ENCODE measurements at regions not wholly inside any gene's neighbourhood (a gene's known extent, or its start where the extent isn't known, plus 50 kb on each side); places are given as distances from the start of the nearest gene placed in this dataset.

DNA sequence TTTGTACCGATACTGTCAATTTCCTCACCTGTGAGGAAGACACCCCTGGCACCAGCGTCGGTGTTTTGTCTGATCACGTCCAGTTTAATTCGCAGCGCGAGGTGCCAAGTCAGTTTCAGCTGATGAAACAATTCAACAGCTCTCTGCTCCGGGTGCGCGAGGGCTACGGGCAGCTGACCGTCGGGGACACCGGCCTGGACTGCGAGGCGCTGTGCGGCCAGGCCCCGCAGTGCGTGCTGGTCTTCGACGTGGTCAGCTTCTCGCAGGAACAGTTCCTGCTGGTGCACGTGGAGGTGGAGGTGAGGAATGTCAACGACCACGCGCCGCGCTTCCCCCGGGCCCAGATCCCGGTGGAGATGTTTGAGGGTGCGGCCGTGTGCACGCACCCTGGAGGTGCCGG, 171.5 kb downstream of the OLFM4 start:
- Histone ChIP-seq H3K27ac (no peak overlapping the region), H3K4me3 (no peak overlapping the region)

DNA sequence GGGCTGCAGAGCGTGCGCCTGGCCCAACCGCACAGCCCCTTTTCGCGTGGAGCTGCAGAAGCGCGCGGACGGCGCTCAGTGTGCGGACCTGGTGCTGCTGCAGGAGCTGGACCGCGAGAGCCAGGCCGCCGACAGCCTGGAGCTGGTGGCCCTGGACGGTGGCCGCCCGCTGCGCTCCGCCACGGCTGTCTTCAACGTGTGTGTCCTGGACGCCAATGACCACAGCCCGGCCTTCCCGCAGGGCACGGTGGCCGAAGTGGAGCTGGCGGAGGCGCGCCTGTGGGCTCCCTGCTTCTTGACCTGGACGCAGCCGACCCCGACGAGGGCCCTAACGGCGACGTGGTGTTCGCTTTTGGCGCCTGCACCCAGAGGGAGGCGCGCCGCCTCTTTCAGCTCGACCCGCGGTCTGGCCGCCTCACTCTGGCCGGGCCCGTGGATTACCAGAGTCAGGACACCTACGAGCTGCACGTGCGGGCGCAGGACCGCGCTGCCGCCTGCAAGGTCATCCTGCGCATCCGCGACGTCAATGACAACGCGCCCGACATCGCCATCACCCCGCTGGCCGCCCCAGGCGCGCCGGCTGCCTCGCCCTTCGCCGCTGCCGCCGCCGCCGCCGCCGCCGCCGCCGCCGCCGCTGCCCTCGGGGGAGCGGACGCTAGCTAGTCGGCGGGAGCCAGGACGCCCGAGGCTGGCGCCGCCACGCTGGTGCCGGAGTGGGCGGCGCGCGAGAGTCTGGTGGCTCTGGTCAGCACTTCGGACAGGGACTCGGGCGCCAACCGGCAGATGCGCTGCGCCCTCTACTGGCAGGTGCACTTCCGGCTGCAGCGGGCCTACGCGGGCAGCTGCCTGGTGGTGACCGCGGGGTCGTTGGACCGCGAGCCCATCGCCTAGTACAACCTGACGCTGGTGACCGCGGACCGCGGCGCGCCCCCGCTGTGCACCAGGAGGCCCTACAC, 172.2 kb downstream of the OLFM4 start:
- H3K4me3 ChIP-seq, result no peak overlapping the region

DNA sequence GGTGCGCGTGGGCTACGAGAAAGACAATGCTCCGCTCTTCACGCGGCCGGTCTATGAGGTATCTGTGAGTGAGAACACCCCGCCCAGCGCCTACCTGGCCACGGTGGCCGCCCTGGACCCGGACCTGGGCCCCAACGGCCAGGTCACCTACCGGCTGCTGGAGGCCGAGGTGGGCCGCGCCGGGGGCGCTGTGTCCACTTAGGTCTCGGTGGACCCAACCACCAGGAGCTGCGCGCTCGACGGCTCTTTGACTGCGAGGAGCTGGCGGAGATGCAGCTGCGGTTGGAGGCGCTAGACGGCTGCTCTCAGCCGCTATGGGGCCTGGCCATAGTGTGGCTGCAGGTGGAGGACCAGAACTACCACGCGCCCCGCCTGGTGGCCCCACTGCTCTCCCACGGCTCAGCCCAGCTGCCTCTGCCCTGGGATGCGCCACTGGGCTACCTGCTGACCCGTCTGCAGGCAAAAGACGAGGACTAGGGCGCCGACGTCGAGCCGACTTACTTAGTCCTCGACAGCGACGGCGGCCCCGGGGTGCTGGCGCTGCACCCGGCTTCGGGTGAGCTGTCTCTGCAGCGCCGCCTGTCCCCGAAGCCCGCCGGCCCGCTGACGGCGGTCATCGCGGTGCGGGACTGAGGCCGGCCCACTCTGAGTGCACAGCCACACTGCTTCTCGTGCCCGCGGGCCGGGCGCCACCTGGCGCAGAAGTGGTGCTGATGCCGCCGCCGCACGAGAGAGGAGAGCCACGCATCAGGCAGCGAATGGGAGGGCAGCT, 173.0 kb downstream of the OLFM4 start:
- no peak overlapping the region for H3K27ac ChIP-seq
- no peak overlapping the region for H3K4me3 ChIP-seq

More for the DNA sequence above, 172.2 kb downstream of the OLFM4 start:
- H3K27ac ChIP-seq, result no peak overlapping the region

DNA sequence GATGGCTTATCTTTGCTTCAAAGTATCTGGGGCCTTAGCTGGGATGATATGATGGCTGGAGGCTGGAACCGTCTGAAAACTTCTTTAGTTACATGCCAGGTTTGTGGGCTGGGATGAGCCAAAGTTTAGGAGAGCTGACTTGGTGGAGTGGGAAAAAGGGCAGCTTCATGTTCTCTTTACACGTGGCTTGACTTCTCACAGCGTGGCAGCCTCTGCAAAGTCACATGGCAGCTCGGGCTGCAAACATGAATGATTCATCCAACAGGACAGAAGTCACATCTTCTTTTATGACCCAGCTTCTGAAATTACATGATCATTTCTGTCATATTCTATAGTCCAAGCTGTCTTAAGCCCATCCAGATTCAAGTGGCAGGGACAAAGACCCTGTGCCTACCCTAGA, 176.0 kb downstream of the OLFM4 start:
- no peak overlapping the region for H3K4me3 ChIP-seq
- no peak overlapping the region for H3K27ac ChIP-seq

DNA sequence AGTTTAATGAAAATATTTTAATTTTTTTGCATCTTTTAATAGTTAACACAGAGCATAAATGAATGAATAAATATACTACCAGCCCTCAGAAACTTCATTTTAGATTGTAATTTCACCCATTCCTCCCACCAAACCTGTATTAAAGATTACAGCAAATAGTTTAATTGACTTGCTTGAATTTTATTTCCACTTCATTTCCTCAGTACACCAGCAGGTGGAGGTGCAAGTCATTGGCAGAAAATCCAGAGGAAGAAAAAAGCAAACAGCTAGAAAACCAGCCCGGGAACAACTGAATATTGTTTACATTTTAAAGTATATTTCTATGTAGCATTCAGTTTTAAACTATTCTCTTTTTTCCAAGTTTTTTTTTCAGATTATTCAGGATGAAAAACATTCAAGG, 177.8 kb downstream of the OLFM4 start:
- Histone ChIP-seq H3K27ac (no peak overlapping the region), H3K4me3 (no peak overlapping the region)

DNA sequence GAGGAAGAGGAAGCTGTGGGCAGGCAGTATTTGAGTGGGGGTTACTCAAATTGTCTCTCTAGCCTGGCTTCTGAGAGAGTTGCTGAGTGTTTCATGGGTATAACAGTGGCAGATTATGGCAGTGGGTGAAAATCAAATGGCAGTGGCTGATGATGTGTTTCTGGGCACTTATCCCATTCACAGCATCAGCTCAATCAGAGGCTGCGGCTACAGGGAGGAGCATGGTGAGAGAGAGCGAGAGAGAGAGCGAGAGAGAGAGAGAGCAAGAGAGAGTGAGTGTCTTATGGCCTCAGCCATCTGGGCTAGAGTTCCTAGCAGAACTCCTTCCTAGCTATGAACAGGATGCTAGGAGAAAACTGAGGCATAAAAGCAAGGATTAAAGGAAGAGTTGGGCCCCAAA, 178.9 kb downstream of the OLFM4 start:
- Histone ChIP-seq H3K27ac (no peak overlapping the region), H3K4me3 (no peak overlapping the region)

DNA sequence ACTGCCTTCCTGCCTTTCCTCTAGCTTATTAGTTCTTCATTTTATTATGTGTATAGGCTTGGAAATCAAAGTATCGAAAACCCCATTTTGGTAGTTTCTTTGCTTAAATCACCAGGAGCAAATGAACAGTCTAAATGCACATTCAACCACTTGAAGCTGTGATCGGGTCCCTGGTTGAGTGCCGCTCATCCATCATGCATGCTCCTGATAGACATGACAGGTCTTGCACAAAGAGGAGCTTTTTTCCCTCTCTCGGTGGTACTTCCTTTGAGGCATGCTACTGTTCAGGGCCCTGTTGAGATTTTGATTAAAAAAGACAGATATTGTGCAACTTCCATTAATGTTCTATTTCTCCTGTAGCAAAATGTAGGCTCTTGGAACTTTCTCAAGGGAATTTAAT, 185.8 kb downstream of the OLFM4 start:
- Histone ChIP-seq H3K4me3 (no peak overlapping the region), H3K27ac (no peak overlapping the region)

DNA sequence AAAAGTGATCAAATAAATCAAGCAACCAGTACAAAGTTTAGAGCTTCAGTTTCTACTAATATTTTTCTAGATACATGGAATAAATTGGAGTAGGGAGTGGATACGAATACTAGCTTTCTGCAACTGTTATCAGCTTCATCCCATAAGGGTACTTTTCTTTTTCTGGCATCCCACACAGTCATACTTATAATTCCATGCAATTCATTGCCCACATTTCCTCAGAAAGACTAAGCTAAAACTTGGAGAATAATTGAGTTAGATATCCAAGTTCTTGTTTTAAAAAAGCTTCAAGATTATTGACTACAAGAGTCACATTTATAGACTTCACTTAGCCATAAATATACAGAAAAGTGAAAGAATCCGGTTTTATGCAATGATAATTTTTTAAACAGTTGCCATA, 186.9 kb downstream of the OLFM4 start:
- Histone ChIP-seq H3K27ac (no peak overlapping the region), H3K4me3 (no peak overlapping the region)

DNA sequence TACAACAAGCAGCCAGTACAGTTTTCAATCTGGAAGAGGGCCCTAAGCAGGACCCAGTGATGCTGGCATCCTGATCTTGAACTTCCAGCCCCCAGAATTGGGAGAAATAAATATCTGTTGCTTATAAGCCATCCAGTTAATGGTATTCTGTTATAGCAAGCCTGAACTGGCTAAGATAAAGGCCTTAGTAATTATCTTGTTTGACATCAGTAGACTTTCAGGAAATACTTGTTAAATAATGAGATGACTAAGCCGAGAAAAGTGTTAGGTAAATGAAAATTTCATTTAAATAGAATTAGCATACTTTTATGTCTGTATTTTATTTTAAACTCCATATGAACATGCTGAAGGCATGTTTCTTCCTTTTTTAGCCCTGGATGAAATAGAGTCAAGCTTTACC, 188.2 kb downstream of the OLFM4 start:
- Histone ChIP-seq H3K4me3 (no peak overlapping the region), H3K27ac (no peak overlapping the region)

DNA sequence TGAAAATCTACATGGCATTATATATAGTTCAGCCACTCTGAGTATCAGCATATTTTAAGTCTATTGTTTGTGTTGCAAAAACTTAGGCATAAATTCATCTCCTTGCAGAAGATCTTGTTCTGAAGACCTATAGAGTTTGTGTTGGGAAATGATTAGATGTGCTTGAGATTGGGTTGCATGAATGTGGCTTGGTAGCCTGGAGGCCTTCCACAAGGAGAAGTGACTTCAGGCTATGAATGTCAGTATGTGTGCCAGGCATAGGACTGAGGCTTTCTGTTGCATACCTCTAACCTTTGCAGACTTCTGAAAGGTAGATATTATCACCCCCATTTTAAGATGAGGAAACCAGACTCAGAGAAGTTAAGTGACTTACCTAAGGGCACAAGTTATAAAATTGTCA, 188.6 kb downstream of the OLFM4 start:
- Histone ChIP-seq H3K27ac (no peak overlapping the region), H3K4me3 (no peak overlapping the region)

DNA sequence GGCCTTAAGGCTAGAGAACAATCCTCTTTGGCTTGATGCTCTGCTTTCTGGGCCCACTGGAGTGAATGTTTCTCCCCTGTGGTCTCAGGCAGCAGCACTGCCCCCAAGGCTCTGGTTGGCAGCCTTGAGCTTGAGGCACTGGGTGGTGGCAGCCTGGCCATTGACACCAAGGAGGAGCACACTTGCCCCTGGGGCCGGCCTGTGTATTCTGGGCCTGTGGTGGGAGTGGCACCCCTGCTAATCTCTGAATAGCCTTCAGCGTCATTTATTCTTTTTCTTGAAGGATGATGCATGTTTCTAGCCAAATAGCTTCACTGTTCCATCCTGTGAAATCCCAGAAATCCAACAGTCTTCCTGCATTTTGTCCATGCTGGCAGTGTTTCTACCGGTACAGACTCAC, 191.4 kb downstream of the OLFM4 start:
- Histone ChIP-seq H3K27ac (no peak overlapping the region), H3K4me3 (no peak overlapping the region)

DNA sequence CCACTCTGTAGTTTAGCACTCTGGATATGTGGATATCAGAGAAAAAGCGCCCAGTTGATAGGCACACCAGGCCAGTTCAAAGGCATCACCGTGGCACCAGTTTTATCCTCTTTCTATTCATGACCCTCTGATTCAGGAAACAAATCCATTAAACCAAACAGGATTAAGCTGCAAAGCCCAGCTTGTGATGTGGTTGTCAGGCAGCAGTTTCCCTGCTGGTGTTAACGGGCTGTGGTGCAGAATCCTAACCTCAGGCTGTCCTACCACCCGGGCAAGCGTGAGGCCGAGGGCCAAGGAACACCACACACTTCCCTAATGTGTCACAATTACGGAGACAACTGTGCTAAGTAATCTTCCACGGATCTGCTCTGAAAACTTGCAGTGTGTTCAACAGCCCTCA, 209.1 kb downstream of the OLFM4 start:
- Histone ChIP-seq H3K27ac (no peak overlapping the region), H3K4me3 (no peak overlapping the region)

DNA sequence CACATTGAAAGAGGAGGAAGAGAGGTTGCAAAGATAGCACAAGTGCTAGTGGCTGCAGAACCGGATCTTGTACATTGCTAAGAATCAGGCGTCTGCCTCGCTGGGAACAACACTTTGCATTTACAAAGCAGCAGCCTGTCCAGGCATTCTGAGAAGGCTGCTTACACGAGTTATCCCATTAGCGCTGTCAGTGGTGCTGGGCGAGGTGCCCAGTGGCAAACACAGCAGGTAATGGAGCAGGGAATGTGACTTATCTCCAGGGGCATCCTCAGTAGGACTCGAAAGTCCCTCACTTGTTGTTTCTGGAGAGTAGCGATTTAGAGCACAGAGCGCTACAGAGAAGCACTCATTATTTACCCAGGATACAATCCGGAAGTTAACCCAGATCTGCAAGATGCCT, 209.6 kb downstream of the OLFM4 start:
- no peak overlapping the region for H3K4me3 ChIP-seq
- no peak overlapping the region for H3K27ac ChIP-seq

DNA sequence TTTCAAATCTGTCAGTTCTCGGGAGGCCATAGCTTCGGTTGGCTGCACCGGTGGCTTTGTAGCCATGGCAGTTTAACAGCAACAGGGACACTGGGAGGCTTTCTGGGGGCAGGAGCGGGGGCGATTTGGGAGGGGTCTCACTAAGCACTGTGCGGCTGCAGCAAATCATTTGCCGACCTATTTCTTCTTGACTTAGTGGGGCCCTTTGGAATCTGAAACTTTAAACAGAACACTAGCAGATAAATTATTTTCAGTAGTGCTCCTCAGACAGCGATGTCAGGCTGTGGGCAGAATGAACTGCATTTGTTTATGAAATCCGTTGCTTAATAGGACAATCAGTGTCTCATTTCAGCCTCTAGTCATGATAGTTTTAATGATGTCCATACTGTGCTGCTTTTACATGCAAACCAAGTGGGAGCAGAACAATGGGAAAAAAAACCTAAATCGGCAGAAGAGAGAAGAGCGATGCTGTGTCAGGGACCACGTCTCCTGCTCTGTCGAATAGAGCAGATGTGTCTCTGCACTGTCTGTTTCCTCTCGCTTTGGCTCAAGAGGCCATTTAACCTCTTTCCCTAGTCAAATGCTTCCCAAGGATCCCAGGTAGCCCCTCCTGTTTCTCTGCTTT, 211.9 kb downstream of the OLFM4 start:
- H3K4me3 ChIP-seq, result no peak overlapping the region
- H3K27ac ChIP-seq, result no peak overlapping the region

DNA sequence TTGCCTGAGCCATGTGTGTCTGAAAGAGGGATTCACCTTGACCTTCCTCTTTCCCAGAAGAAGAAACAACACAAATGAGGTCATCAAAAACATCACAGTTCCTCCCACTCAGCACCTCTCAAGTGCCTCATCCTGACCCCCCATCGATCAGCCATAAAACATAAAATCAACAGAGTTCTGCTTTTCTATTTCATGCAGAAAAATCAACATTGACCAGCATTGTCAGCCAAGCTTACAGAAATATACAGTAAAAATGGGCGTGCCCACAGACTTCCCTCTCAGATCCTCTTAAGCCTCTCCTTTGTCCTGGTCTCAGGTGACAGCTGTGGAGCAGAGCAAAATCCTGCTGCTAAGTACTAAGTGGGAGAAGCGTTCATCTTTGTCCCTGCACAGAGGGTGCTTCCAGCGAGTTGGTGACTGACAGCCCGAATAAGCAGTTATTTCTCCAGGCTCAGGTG, 213.3 kb downstream of the OLFM4 start:
- H3K27ac ChIP-seq, result no peak overlapping the region
- H3K4me3 ChIP-seq, result no peak overlapping the region

DNA sequence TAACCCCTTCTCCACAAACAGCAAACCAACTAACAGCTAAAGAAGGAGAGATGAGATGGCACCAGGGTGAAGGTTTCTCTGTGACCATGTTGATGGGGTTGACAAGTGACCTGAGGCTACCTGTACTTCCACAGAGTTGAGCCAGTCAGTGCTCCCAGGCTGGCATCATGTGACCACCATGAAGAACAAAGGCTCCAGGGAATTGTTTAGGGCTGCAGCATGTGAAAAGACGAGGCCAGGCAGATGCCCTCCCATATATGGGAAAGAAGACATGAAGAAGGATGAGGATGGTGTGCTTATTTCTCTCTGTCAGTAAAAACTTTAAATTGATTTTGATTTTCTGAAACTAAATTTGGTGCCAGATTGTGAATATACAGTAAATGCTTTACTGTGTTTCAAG, 220.6 kb downstream of the OLFM4 start:
- Histone ChIP-seq H3K27ac (no peak overlapping the region), H3K4me3 (no peak overlapping the region)

DNA sequence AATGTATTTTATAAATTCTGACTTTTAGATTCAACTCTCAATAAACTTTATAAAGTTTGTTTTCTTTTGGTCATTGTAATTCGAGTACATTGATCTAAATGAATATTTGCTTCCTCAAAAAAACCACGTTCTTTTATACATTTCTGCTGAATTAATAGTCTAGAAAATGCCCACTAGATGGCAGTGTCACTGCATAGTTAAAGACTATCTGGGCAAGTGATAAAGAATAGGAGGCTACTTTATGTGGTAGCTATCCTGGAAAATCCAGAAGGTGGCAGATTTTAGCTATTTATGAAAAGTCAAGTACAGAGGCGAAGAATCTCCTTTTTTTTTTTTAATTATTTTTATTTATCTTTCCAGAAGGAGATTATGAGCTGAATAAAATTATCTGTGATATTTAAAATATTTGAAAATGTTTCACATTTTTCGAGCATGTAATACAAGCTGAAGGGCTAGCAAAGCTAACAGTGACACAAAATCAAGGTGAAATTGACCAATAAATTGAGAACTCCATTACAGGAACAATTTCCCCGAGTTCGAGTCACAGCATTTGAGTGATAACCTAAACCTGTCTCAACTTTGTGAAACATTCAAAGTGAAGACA, 221.8 kb downstream of the OLFM4 start:
- H3K4me3 ChIP-seq, result no peak overlapping the region
- no peak overlapping the region for H3K27ac ChIP-seq

DNA sequence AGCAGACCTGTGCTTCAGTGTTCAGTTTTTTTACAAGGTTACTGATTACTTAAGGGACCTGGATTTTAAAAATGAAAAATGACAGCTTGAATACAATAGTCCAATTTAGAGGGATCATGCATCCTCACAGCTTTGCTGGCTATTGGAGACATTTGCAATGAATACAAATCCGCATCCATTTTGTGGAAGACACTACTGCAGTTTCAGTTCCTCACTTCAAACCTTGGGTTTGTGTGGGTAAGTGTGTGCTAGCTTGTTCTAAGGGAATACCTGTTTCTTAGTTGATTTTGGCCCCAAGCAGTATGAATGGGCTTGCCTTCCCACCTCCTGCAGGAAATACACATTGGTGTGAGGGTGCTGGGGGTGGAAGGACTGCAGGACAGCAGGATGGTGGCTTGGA, 222.4 kb downstream of the OLFM4 start:
- no peak overlapping the region for H3K4me3 ChIP-seq
- no peak overlapping the region for H3K27ac ChIP-seq

DNA sequence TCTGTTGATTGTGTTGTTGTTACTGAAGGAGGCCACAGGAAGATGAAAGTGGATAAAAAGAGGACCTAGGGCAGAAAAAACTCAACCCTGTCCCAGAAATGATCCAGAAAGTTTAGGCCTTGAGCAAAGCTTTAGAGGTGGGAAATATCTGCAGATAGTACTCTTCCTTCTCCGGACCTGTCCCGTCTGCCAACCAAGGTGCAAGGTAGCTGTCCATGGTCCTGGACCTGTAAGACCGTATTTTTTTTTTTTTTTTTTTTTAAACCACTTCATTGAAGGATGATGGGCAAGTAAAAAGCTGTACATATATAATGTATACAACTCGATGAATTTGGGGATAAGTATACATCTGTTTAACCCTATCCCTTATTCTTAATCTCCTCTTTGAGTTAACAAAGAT, 225.9 kb downstream of the OLFM4 start:
- Histone ChIP-seq H3K4me3 (no peak overlapping the region), H3K27ac (no peak overlapping the region)

DNA sequence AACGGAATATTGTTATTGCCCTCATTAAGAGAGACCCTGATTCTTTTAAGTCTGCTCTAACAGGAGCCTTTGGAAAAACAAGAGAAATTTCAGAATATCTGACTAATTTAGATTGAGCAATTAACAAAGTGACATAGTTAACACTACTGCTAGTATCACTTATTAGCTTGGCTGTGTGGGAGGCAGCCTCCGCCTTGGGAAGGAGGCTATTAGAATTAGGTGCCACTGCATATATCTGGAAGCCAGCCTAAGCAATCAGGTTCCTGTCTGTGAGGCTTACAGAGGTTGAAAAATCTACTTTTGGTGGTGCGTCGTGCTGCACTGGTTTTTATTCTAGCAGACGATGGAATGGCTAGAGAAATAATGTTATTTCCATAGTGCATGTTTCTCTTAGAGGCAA, 227.2 kb downstream of the OLFM4 start:
- Histone ChIP-seq H3K27ac (no peak overlapping the region), H3K4me3 (no peak overlapping the region)

All from skin epidermis (tissue), 12 donors.